ENCODE measurements at regions not wholly inside any gene's neighbourhood (a gene's known extent, or its start where the extent isn't known, plus 50 kb on each side); places are given as distances from the start of the nearest gene placed in this dataset.
A peak's percentile ranks its signal among the peaks of the same experiment; 100 is the strongest.

GRCh38 chrX:46258356-46258755, 286.9 kb downstream of the ZNF674 start:
- DNase-seq (ENCODE audit: extremely low spot score, unreplicated experiment) = no peak
- Mint-ChIP-seq H3K27ac (ENCODE audit: unreplicated experiment) (no peak overlapping the region), H3K4me3 (ENCODE audit: unreplicated experiment) (no peak overlapping the region), H3K4me1 (ENCODE audit: unreplicated experiment) (peaks cover 37% of the 10 kb centered on the region), H3K9me3 (ENCODE audit: unreplicated experiment) (peaks cover 10% of the 10 kb centered on the region), H3K27me3 (ENCODE audit: unreplicated experiment) (no peaks in the 10 kb centered on the region), H3K36me3 (ENCODE audit: unreplicated experiment) (no peaks in the 10 kb centered on the region)
- TF ChIP-seq CTCF (IDR thresholded peaks at IDR 0.05) = no peak

GRCh38 chrX:46257451-46257879, 287.8 kb downstream of the ZNF674 start:
- peaks cover 12% of the 10 kb centered on the region for H3K9me3 Mint-ChIP-seq (ENCODE audit: unreplicated experiment)
- no peak for TF ChIP-seq CTCF (IDR thresholded peaks at IDR 0.05)
- no peak overlapping the region for H3K27ac Mint-ChIP-seq (ENCODE audit: unreplicated experiment)
- no peaks in the 10 kb centered on the region for H3K27me3 Mint-ChIP-seq (ENCODE audit: unreplicated experiment)
- no peaks in the 10 kb centered on the region for H3K36me3 Mint-ChIP-seq (ENCODE audit: unreplicated experiment)
- no peak for DNase-seq (ENCODE audit: extremely low spot score, unreplicated experiment)
- no peak overlapping the region for H3K4me3 Mint-ChIP-seq (ENCODE audit: unreplicated experiment)
- H3K4me1 Mint-ChIP-seq (ENCODE audit: unreplicated experiment) = peaks cover 38% of the 10 kb centered on the region

GRCh38 chrX:46256875-46257274, 288.3 kb downstream of the ZNF674 start:
- TF ChIP-seq CTCF (IDR thresholded peaks at IDR 0.05) = no peak
- Mint-ChIP-seq H3K27ac (ENCODE audit: unreplicated experiment) (no peak overlapping the region), H3K27me3 (ENCODE audit: unreplicated experiment) (no peaks in the 10 kb centered on the region), H3K4me1 (ENCODE audit: unreplicated experiment) (peaks cover 42% of the 10 kb centered on the region), H3K9me3 (ENCODE audit: unreplicated experiment) (peaks cover 12% of the 10 kb centered on the region), H3K36me3 (ENCODE audit: unreplicated experiment) (no peaks in the 10 kb centered on the region), H3K4me3 (ENCODE audit: unreplicated experiment) (no peak overlapping the region)
- DNase-seq (ENCODE audit: extremely low spot score, unreplicated experiment) = no peak

- no peak for TF ChIP-seq CTCF (IDR thresholded peaks at IDR 0.05)
- peaks cover 44% of the 10 kb centered on the region for H3K4me1 Mint-ChIP-seq (ENCODE audit: unreplicated experiment)
- peaks cover 12% of the 10 kb centered on the region for H3K9me3 Mint-ChIP-seq (ENCODE audit: unreplicated experiment)
- H3K27me3 Mint-ChIP-seq (ENCODE audit: unreplicated experiment) = no peaks in the 10 kb centered on the region
- H3K36me3 Mint-ChIP-seq (ENCODE audit: unreplicated experiment) = no peaks in the 10 kb centered on the region
- no peak overlapping the region for H3K4me3 Mint-ChIP-seq (ENCODE audit: unreplicated experiment)
- peak overlapping the region; percentile 84 for H3K27ac Mint-ChIP-seq (ENCODE audit: unreplicated experiment)
- DNase-seq (ENCODE audit: extremely low spot score, unreplicated experiment) = no peak
Observed at GRCh38 chrX:46255046-46255445, 290.2 kb downstream of the ZNF674 start.

- no peak for TF ChIP-seq CTCF (IDR thresholded peaks at IDR 0.05)
- H3K27ac Mint-ChIP-seq (ENCODE audit: unreplicated experiment) = peak overlapping the region; percentile 84
- peaks cover 43% of the 10 kb centered on the region for H3K4me1 Mint-ChIP-seq (ENCODE audit: unreplicated experiment)
- no peak overlapping the region for H3K4me3 Mint-ChIP-seq (ENCODE audit: unreplicated experiment)
- H3K9me3 Mint-ChIP-seq (ENCODE audit: unreplicated experiment) = peaks cover 12% of the 10 kb centered on the region
- H3K27me3 Mint-ChIP-seq (ENCODE audit: unreplicated experiment) = no peaks in the 10 kb centered on the region
- no peak for DNase-seq (ENCODE audit: extremely low spot score, unreplicated experiment)
- no peaks in the 10 kb centered on the region for H3K36me3 Mint-ChIP-seq (ENCODE audit: unreplicated experiment)
Observed at GRCh38 chrX:46254641-46255040, 290.6 kb downstream of the ZNF674 start.
